SK-N-SH treated with all-trans-retinoic acid at 6 μM for 48 hours (cell line): ENCODE measurements at regions not wholly inside any gene's neighbourhood (a gene's known extent, or its start where the extent isn't known, plus 50 kb on each side); places are given as distances from the start of the nearest gene placed in this dataset.

Source experiments
- ATAC-seq: fragments of 200-7000 bp; cut with Tn5 transposase; 3 replicates; pipeline ENCODE4 v1.9.1; 2020; ENCODE audit warnings: mild to moderate bottlenecking, moderate library complexity
- ARNTL ChIP-seq: fragments of 450-650 bp; formaldehyde crosslinking; IDR thresholded peaks from 2 replicates; pipeline ENCODE4 v1.5.0; 2020; ENCODE audit warnings: low read depth, mild to moderate bottlenecking, moderate library complexity, borderline replicate concordance
- BACH2 ChIP-seq: fragments of 250-450 bp; sonication (Bioruptor Pico); IDR thresholded peaks from 2 replicates; pipeline ENCODE4 v1.9.0; 2021; ENCODE audit warnings: mild to moderate bottlenecking, borderline replicate concordance
- CSRNP3 ChIP-seq: fragments of 250-450 bp; sonication (Bioruptor Pico); IDR thresholded peaks from 2 replicates; pipeline ENCODE4 v1.5.1; 2021; ENCODE audit warnings: mild to moderate bottlenecking, moderate library complexity
- ESRRG ChIP-seq: fragments of 250-450 bp; sonication (Bioruptor Pico); IDR thresholded peaks from 2 replicates; pipeline ENCODE4 v1.6.1; 2021; ENCODE audit warnings: mild to moderate bottlenecking
- GLIS3 ChIP-seq: fragments of 250-450 bp; sonication (Bioruptor Pico); IDR thresholded peaks from 2 replicates; pipeline ENCODE4 v1.5.0; 2020; ENCODE audit warnings: mild to moderate bottlenecking, moderate library complexity
- ISL1 ChIP-seq: fragments of 250-450 bp; sonication (Bioruptor Pico); IDR thresholded peaks from 2 replicates; pipeline ENCODE4 v2.1.2; 2022; ENCODE audit warnings: mild to moderate bottlenecking, moderate library complexity
- OSR1 ChIP-seq: fragments of 250-450 bp; sonication (Bioruptor Pico); IDR thresholded peaks from 2 replicates; pipeline ENCODE4 v1.8.0; 2022; ENCODE audit warnings: moderate library complexity, mild to moderate bottlenecking, inconsistent platforms
- PATZ1 ChIP-seq: fragments of 250-450 bp; sonication (Bioruptor Pico); IDR thresholded peaks from 2 replicates; pipeline ENCODE4 v1.8.0; 2020; ENCODE audit warnings: mild to moderate bottlenecking, moderate library complexity, borderline replicate concordance
- PPARA ChIP-seq: fragments of 250-450 bp; sonication (Bioruptor Pico); IDR thresholded peaks from 2 replicates; pipeline ENCODE4 v1.5.0; 2020; ENCODE audit warnings: mild to moderate bottlenecking, borderline replicate concordance
- RARB ChIP-seq: fragments of 250-450 bp; sonication (Bioruptor Pico); IDR thresholded peaks from 2 replicates; pipeline ENCODE4 v1.8.0; 2021; ENCODE audit warnings: mild to moderate bottlenecking, moderate library complexity
- SNAI2 ChIP-seq: fragments of 250-450 bp; sonication (Bioruptor Pico); IDR thresholded peaks from 2 replicates; pipeline ENCODE4 v1.5.0; 2020; ENCODE audit warnings: mild to moderate bottlenecking, moderate library complexity
- TCF4 ChIP-seq: fragments of 250-450 bp; sonication (Bioruptor Pico); IDR thresholded peaks from 2 replicates; pipeline ENCODE4 v1.8.0; 2021; ENCODE audit warnings: mild to moderate bottlenecking, moderate library complexity, borderline replicate concordance
- TOX ChIP-seq: fragments of 250-450 bp; sonication (Bioruptor Pico); IDR thresholded peaks from 2 replicates; pipeline ENCODE4 v1.8.0; 2021; ENCODE audit warnings: mild to moderate bottlenecking, moderate library complexity, borderline replicate concordance
- TSHZ2 ChIP-seq: fragments of 250-450 bp; sonication (Bioruptor Pico); IDR thresholded peaks from 2 replicates; pipeline ENCODE4 v1.5.0; 2020; ENCODE audit warnings: mild to moderate bottlenecking, moderate library complexity
- ZFP3 ChIP-seq: fragments of 250-450 bp; sonication (Bioruptor Pico); IDR thresholded peaks from 2 replicates; pipeline ENCODE4 v1.5.0; 2020; ENCODE audit warnings: mild to moderate bottlenecking, moderate library complexity
- ZFP30 ChIP-seq: fragments of 450-650 bp; formaldehyde crosslinking; IDR thresholded peaks from 2 replicates; pipeline ENCODE4 v1.5.0; 2022; ENCODE audit warnings: mild to moderate bottlenecking, moderate library complexity
- ZNF565 ChIP-seq: fragments of 450-650 bp; formaldehyde crosslinking; conservative IDR thresholded peaks from 2 replicates; pipeline ENCODE4 v1.5.0; 2020; ENCODE audit warnings: low read depth, mild to moderate bottlenecking, moderate library complexity
- ZNF70 ChIP-seq: fragments of 450-650 bp; formaldehyde crosslinking; IDR thresholded peaks from 2 replicates; pipeline ENCODE4 v1.5.0; 2020; ENCODE audit warnings: mild to moderate bottlenecking, moderate library complexity
- ZNF8 ChIP-seq: fragments of 450-650 bp; formaldehyde crosslinking; IDR thresholded peaks from 2 replicates; pipeline ENCODE4 v1.5.0; 2020; ENCODE audit warnings: mild to moderate bottlenecking, moderate library complexity
- TF ChIP-seq, protein P1 (sequence below): fragments of 250-450 bp; sonication (Bioruptor Pico); IDR thresholded peaks from 2 replicates; pipeline ENCODE4 v1.5.1; 2020; ENCODE audit warnings: low read depth, mild to moderate bottlenecking, moderate library complexity

DNA sequence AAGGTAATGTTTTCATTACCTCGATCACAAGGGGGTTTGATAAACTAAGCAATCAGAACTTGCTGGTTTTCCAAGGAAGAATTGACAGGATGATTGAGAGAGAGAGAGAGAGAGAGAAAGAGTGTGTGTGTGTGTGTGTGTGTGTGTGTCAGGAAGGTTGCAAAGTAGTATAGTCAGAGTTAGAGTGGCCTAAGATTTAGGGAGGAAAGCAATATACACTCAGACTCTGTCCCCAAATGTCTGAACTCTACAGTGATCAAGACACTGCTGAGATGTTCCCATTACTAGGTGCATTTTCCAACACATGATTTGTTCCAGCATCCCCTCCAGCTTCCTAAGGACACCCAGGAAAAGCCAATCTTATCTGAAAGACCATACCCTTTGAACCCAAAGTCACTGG, 1074.1 kb downstream of the BCL11B start (continued):
- no peak for TF ChIP-seq ESRRG

DNA sequence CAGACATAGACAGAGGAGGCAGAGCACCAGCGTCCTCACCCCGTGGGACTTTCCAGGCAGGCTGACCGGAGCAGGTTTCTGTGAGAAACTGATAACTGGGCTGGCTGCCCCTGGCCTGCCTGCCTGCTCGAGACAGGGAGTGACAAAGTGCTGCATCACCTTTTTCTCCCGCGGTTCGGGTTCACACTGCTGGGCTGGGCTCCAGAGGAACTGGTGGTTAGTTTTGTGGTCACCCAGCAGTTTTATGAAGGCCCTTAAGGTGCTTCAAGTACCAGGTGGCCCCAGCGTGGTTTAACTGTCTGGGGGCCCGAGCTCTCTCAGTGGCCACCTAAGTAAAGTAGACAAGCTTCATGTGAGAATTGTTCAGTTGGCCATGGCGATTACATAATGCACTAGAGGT, 1073.6 kb downstream of the BCL11B start:
- TF ChIP-seq ZFP30 (CRISPR knock-in tag): no peak
- TF ChIP-seq ZNF8 (CRISPR knock-in tag): no peak
- TF ChIP-seq TSHZ2 (CRISPR knock-in tag): no peak
- ATAC-seq: no peak

GRCh38 chr14:98200601-98201000, 1071.4 kb downstream of the BCL11B start:
- no peak for ATAC-seq
- TF ChIP-seq BACH2 (CRISPR knock-in tag): no peak
- TF ChIP-seq OSR1 (CRISPR knock-in tag): no peak
- TF ChIP-seq TOX: no peak
- TF ChIP-seq ARNTL (CRISPR knock-in tag): no peak
- TF ChIP-seq TCF4: no peak
- TF ChIP-seq ZNF565 (CRISPR knock-in tag): no peak
- no peak for TF ChIP-seq ZFP3 (CRISPR knock-in tag)

DNA sequence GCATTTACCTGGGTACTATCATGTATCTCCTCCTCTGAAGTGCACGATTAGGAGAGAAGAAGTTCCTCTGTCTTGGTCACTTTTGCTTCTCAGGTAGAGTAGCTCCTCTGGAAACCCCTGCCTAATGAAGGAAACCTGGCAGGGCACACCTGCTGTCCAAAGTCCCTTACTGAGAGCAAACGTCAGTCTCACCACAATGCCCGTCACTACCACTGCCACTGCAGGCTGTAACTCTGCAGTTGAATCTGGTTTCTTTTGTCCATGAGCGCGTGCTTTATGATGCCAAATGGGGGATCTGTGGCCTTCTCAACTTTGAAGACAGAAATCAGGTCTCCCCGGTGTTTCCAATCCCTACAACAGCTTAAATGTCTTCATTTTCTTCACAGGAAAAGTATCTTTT, 1068.6 kb downstream of the BCL11B start:
- no peak for ATAC-seq
- TF ChIP-seq RARB (CRISPR knock-in tag) (no peak), SNAI2 (CRISPR knock-in tag) (no peak), ISL1 (CRISPR knock-in tag) (no peak), PATZ1 (no peak), BACH2 (CRISPR knock-in tag) (no peak), ZNF70 (CRISPR knock-in tag) (no peak), PPARA (CRISPR knock-in tag) (no peak)
- TF ChIP-seq, all 23 proteins: peak for 0

DNA sequence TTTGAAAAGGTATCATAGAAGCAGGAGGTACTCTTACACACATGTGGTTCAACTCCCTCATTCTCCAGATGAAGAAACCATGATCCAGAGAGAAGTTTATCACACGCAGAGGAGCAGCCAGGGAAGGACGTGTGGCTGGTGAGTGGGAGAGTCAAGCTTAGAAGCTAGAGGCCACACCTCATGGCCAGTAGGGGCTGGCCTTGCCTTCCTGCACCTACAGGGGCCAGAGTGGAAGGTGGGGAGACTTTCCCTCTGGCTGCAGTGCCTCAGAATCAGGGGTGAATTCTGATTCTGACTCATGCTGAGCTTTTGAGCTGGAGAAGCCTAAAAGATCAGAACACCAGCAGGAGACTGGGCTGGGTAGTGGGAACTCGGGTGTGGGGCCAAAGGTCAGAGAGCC, 1067.9 kb downstream of the BCL11B start:
- ATAC-seq: no peak
- TF ChIP-seq GLIS3 (no peak), ARNTL (CRISPR knock-in tag) (no peak), PATZ1 (no peak), TOX (no peak), ESRRG (no peak), ZNF70 (CRISPR knock-in tag) (no peak), TSHZ2 (CRISPR knock-in tag) (no peak), RARB (CRISPR knock-in tag) (no peak), TCF4 (no peak), PPARA (CRISPR knock-in tag) (no peak), ISL1 (CRISPR knock-in tag) (no peak), CSRNP3 (no peak), ZNF565 (CRISPR knock-in tag) (no peak)
- TF ChIP-seq, protein P1, sequence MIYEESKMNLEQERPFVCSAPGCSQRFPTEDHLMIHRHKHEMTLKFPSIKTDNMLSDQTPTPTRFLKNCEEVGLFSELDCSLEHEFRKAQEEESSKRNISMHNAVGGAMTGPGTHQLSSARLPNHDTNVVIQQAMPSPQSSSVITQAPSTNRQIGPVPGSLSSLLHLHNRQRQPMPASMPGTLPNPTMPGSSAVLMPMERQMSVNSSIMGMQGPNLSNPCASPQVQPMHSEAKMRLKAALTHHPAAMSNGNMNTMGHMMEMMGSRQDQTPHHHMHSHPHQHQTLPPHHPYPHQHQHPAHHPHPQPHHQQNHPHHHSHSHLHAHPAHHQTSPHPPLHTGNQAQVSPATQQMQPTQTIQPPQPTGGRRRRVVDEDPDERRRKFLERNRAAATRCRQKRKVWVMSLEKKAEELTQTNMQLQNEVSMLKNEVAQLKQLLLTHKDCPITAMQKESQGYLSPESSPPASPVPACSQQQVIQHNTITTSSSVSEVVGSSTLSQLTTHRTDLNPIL (CRISPR knock-in tag): no peak
- TF ChIP-seq, all 23 proteins: peak for 0
